Coronary artery (tissue), 2 donors: ENCODE measurements at regions not wholly inside any gene's neighbourhood (a gene's known extent, or its start where the extent isn't known, plus 50 kb on each side); places are given as distances from the start of the nearest gene placed in this dataset.
"Not testable (repeated sequence)": the region's sequence is repeated elsewhere in the genome, so short reads cannot be mapped to it uniquely, and the experiment has no call there.

ENCODE experiments used
- DNase-seq: peaks from one replicate; pipeline ENCODE4 v3.0.0-alpha.2; 2017; ENCODE audit warnings: low spot score
- H3K27ac ChIP-seq, 2 donors: fragments of 200-600 bp; sonication (generic); one replicate each; pipeline ENCODE4 v1.5.1; 2016 to 2019
- H3K4me3 ChIP-seq: fragments of 200-600 bp; sonication (generic); 2 replicates; pipeline ENCODE4 v1.5.1; 2016; ENCODE audit warnings: mild to moderate bottlenecking, moderate library complexity
- TF ChIP-seq, protein P1 (sequence below): fragments of 200-600 bp; sonication (generic); IDR thresholded peaks from one replicate; pipeline ENCODE4 v1.5.1; 2019; ENCODE audit warnings: antibody characterized with exemption

DNA sequence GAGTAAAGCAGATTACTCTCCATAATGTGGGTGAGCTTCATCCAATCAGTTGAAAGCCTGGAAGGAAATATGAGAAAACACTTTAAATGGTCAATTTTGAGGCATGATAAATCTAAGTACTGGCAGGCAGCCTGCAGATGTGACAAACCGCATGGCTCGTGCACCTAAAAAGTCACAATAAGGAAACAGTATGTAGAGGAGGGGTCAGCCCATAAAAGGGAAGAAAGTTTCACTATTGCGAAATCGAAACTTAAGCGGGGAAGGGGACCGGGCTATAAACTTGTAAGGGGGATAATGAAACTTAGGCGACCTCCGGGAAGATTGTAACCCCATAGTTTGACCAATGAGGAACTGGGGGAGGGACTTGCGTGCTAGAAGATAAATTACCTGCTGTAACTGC is 109.8 kb downstream of the PLPPR4 start:
- DNase-seq: no peak
- no peak overlapping the region for H3K27ac ChIP-seq
- no peak overlapping the region for H3K4me3 ChIP-seq
- TF ChIP-seq, protein P1, sequence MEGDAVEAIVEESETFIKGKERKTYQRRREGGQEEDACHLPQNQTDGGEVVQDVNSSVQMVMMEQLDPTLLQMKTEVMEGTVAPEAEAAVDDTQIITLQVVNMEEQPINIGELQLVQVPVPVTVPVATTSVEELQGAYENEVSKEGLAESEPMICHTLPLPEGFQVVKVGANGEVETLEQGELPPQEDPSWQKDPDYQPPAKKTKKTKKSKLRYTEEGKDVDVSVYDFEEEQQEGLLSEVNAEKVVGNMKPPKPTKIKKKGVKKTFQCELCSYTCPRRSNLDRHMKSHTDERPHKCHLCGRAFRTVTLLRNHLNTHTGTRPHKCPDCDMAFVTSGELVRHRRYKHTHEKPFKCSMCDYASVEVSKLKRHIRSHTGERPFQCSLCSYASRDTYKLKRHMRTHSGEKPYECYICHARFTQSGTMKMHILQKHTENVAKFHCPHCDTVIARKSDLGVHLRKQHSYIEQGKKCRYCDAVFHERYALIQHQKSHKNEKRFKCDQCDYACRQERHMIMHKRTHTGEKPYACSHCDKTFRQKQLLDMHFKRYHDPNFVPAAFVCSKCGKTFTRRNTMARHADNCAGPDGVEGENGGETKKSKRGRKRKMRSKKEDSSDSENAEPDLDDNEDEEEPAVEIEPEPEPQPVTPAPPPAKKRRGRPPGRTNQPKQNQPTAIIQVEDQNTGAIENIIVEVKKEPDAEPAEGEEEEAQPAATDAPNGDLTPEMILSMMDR: no peak

DNA sequence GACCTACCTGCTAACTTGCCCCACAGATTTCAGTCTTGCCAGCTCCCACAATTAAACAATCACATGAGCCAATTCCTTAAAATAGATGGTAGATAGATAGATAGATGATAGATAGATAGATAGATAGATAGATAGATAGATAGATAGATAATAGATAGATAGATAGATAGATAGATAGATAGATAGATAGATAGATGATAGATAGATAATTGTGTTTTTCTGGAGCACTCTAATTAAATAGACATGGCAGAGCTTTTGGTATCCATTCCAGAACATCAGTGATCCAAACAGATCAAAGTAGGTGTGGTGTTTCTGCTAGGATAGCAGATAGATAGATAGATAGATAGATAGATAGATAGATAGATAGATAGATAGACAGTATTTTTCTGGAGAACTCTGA is 110.4 kb downstream of the PLPPR4 start:
- H3K27ac ChIP-seq, DNase-seq, H3K4me3 ChIP-seq: not testable (repeated sequence)

DNA sequence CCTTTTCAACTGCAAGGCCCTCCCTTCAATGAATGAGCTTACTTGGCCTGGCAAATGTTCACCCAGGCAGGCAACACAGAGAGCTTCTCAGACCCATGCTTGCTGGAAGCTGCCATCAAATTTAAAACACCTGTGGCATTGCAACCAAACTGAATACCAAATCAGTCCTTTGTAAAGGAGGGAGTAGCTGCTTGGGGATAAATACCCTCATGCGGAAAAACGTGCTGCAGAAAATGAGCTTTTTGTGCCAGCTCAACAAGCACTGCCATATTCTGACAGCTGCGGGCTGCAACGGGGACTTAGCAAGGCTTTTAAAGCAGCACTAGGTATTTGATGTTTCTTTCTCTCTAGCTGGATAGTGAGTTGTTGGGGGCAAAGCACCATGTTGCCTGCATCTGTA is 119.7 kb downstream of the PLPPR4 start:
- no peak overlapping the region for H3K27ac ChIP-seq
- TF ChIP-seq, protein P1: no peak
- no peak for DNase-seq
- H3K4me3 ChIP-seq: no peak overlapping the region

DNA sequence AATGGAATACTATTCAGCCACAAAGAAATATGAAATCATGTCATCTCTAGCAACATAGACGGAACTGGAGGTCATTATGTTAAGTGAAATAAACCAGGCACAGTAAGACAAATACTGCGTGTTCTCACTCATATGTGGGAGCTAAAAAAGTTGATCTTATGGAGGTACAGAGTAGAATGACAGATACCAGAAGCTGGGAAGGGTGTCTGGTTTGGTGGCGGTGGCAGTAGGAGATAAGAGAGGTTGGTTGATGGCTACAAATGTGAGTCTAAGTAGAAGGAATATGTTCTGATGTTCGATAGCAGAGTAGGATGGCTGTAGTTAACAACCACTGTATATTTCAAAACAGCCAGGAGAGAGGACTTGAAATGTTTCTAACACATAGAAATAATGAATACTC is 121.6 kb downstream of the PLPPR4 start:
- TF ChIP-seq, protein P1: no peak

DNA sequence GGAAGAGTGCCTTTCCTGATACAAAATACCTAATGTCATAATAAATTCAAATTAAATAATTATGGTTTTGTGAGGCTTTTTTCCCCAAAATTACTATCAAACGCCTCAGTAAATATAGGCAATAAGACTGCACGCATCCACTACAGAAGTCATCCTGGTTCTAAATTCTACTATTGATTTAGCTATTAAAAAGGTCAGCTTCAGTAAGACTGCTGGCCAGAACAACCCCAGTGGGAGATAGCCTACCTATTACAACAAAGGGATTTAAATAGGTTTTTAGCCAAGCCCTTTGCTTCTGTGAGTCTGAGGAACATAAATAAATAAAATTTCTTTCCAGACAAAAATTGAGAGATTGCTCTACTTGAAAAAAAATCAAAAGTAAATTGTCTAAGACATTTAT is 132.1 kb downstream of the PLPPR4 start:
- Histone ChIP-seq H3K4me3 (no peak overlapping the region), H3K27ac (no peak overlapping the region)
- TF ChIP-seq, protein P1: no peak
- no peak for DNase-seq

More for the DNA sequence above, 121.6 kb downstream of the PLPPR4 start:
- Histone ChIP-seq H3K4me3 (no peak overlapping the region), H3K27ac (no peak overlapping the region)
- DNase-seq: no peak

DNA sequence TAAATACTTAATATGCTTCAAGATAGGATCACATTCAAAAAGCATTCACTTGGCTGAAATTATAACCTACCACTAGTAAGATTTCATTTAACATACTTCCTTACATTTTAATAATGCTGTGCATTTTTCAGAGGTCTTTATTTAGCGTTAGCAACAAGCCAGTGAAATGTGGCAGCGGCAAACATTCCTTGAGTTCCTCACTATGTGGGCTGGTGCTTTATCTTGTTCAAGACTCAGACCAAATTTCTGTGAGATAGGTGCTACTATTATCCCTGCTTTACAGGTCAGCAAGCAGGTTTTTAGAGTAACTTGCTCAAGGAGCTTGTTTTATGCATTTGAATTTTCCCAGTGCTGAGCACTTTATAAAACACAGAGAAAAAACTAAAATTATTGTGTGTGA is 132.7 kb downstream of the PLPPR4 start:
- DNase-seq: no peak
- TF ChIP-seq, protein P1: no peak
- Histone ChIP-seq H3K27ac (no peak overlapping the region), H3K4me3 (no peak overlapping the region)

DNA sequence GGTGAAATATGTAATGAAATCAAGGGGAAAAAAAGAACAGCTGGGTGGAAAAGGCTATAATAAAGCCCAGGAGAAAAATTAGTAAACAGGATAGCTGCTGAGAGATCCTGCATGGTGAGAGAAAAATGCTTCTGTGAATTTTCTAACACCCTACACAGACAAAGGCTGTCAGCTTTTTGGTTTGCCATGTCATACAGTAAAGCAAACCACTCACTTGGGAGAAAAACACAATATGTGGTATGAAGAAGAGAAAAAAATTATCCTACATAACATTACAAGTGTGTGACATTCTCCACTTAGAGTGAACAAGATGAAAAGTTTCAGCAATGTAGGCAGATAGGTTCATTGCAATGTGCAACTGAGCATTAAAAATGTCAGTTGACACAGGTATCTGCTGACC is 133.6 kb downstream of the PLPPR4 start:
- no peak for DNase-seq
- TF ChIP-seq, protein P1: no peak
- Histone ChIP-seq H3K27ac (no peak overlapping the region), H3K4me3 (no peak overlapping the region)

DNA sequence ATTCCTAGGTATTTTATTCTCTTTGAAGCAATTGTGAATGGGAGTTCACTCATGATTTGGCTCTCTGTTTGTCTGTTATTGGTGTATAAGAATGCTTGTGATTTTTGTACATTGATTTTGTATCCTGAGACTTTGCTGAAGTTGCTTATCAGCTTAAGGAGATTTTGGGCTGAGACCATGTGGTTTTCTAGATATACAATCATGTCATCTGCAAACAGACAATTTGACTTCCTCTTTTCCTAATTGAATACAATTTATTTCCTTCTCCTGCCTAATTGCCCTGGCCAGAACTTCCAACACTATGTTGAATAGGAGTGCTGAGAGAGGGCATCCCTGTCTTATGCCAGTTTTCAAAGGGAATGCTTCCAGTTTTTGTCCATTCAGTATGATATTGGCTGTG is 137.3 kb downstream of the PLPPR4 start:
- H3K27ac ChIP-seq, DNase-seq, H3K4me3 ChIP-seq: not testable (repeated sequence)

DNA sequence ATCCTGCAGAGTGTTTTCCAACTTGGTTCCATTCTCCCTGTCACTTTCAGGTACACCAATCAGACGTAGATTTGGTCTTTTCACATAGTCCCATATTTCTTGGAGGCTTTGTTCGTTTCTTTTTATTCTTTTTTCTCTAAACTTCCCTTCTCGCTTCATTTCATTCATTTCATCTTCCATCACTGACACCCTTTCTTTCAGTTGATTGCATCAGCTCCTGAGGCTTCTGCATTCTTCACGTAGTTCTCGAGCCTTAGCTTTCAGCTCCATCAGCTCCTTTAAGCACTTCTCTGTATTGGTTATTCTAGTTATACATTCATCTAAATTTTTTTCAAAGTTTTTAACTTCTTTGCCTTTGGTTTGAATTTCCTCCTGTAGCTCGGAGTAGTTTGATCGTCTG is 140.1 kb downstream of the PLPPR4 start:
- not testable (repeated sequence) for H3K4me3 ChIP-seq, H3K27ac ChIP-seq, DNase-seq

DNA sequence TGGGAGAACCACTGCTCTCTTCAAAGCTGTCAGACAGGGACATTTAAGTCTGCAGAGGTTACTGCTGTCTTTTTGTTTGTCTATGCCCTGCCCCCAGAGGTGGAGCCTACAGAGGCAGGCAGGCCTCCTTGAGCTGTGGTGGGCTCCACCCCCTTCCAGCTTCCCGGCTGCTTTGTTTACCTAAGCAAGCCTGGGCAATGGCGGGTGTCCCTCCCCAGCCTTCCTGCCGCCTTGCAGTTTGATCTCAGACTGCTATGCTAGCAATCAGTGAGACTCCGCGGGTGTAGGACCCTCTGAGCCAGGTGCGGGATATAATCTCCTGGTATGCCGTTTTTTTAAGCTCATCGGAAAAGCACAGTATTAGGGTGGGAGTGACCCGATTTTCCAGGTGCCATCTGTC is 141.0 kb downstream of the PLPPR4 start:
- H3K27ac ChIP-seq, H3K4me3 ChIP-seq, DNase-seq: not testable (repeated sequence)
